K562 (cell line): ENCODE measurements at regions not wholly inside any gene's neighbourhood (a gene's known extent, or its start where the extent isn't known, plus 50 kb on each side); places are given as distances from the start of the nearest gene placed in this dataset.

ENCODE experiments used
- ATAC-seq: fragments of 200-7000 bp; cut with Tn5 transposase; 3 replicates; pipeline ENCODE4 v1.9.1; 2020; ENCODE audit warnings: moderate library complexity
- BruUV-seq: library from RNA; stranded (reverse); fragments of 400-500 nt; replicated peaks from 2 replicates; lab custom pipeline; 2021; lab: Mats Ljungman, UMichigan
- CTCF ChIA-PET: fragments of 300-600 bp; formaldehyde crosslinking; extraction: SDS; loops from one replicate; lab custom pipeline; 2021; ENCODE audit warnings: low intra/inter-chr PET ratio; lab: Yijun Ruan, JAX
- POLR2A ChIA-PET: fragments of 300-600, 350-650 bp; sonication (Branson Sonifier 250); formaldehyde crosslinking; extraction: SDS; loops from one replicate; lab custom pipeline; 2021; ENCODE audit warnings: antibody characterized with exemption, inconsistent platforms; lab: Yijun Ruan, JAX
- DNase-seq, 4 experiments: peaks; one replicate each; pipeline versions ENCODE4 v3.0.0 to v3.0.0-alpha.2; 2011 to 2018; ENCODE audit warnings: low spot score in 3 of 4, mixed read lengths in 3 of 4; ENCODE audit errors: extremely low read depth in 1 of 4
- FAIRE-seq: peaks from 2 replicates; lab custom pipeline; 2011; peaks lifted over from hg19 to GRCh38; lab: Jason Lieb, UNC
- H2AFZ ChIP-seq: 2 replicates; pipeline ENCODE4 v1.6.0; 2011; ENCODE audit warnings: low read depth, low read length, control low read depth, inconsistent platforms
- H3K27ac ChIP-seq: fragments of 200-600 bp; 3 replicates; pipeline ENCODE4 v1.8.0; 2011; ENCODE audit warnings: low read depth, mild to moderate bottlenecking, control low read depth, inconsistent platforms, low read length, moderate library complexity, mixed read lengths; ENCODE audit errors: extremely low read depth
- H3K27me3 ChIP-seq, 2 experiments: fragments of 300-600 bp in 1 of 2; 2 replicates in 1 of 2; 3 replicates in 1 of 2; pipeline versions ENCODE4 v1.6.0 to v1.8.0; 2011; ENCODE audit warnings: inconsistent platforms in 2 of 2, low read length in 2 of 2, mild to moderate bottlenecking in 1 of 2, mixed read lengths in 1 of 2, moderate library complexity in 1 of 2; ENCODE audit not compliant: control insufficient read depth in 2 of 2, insufficient read depth in 2 of 2
- H3K36me3 ChIP-seq: fragments of 300-600 bp; 3 replicates; pipeline ENCODE4 v1.8.0; 2011; ENCODE audit warnings: mild to moderate bottlenecking, low read length, inconsistent platforms; ENCODE audit not compliant: control insufficient read depth, insufficient read depth
- H3K4me1 ChIP-seq, 2 experiments: fragments of 200-600 bp in 1 of 2; replicated peaks in 1 of 2; 2 replicates in 1 of 2; 3 replicates in 1 of 2; pipeline versions ENCODE4 v1.5.1 to v1.8.0; 2011; ENCODE audit warnings: inconsistent platforms in 2 of 2, low read length in 2 of 2, mild to moderate bottlenecking in 1 of 2, mixed read lengths in 1 of 2, moderate library complexity in 1 of 2; ENCODE audit not compliant: control insufficient read depth in 2 of 2, insufficient read depth in 2 of 2
- H3K4me2 ChIP-seq: 2 replicates; pipeline ENCODE4 v1.6.1; 2011; ENCODE audit warnings: low read length, control low read depth, inconsistent platforms, mixed read lengths; ENCODE audit not compliant: insufficient read depth
- H3K4me3 ChIP-seq: fragments of 200-600 bp; sonication (generic), shearing (Covaris generic); 2 replicates; pipeline ENCODE4 v1.5.1; 2016; ENCODE audit warnings: control low read depth, inconsistent platforms
- H3K79me2 ChIP-seq: fragments of 200-600 bp; 3 replicates; pipeline ENCODE4 v1.8.0; 2011; ENCODE audit warnings: low read length, inconsistent platforms; ENCODE audit not compliant: control insufficient read depth, insufficient read depth
- H3K9ac ChIP-seq, 2 experiments: 2 replicates each; pipeline versions ENCODE4 v1.6.0 to v1.6.1; 2011; ENCODE audit warnings: low read depth in 2 of 2, low read length in 2 of 2, control low read depth in 1 of 2, inconsistent platforms in 1 of 2, mild to moderate bottlenecking in 1 of 2, mixed read lengths in 1 of 2; ENCODE audit not compliant: insufficient read depth in 1 of 2
- H3K9me1 ChIP-seq: one replicate; pipeline ENCODE4 v1.6.0; 2011; ENCODE audit warnings: inconsistent platforms, mild to moderate bottlenecking, low read length, moderate library complexity; ENCODE audit not compliant: control insufficient read depth, insufficient read depth
- H3K9me3 ChIP-seq: replicated peaks from 2 replicates; pipeline ENCODE4 v1.5.1; 2011; ENCODE audit warnings: low read depth, low read length, inconsistent platforms; ENCODE audit not compliant: control insufficient read depth, insufficient read depth
- H4K20me1 ChIP-seq: replicated peaks from 2 replicates; pipeline ENCODE4 v1.6.1; 2011; ENCODE audit warnings: low read length, inconsistent platforms, mixed read lengths; ENCODE audit not compliant: control insufficient read depth, insufficient read depth
- BRF2 ChIP-seq: IDR thresholded peaks from 3 replicates; pipeline ENCODE4 v1.6.1; 2011; ENCODE audit warnings: borderline replicate concordance, mild to moderate bottlenecking; ENCODE audit not compliant: insufficient read length, insufficient read depth
- ELF1 ChIP-seq: fragments of 200-800 bp; sonication (Bioruptor generic); IDR thresholded peaks from 2 replicates; pipeline ENCODE4 v1.6.1; 2016; ENCODE audit warnings: missing genetic modification characterization, missing compliant biosample characterization
- TAF9B ChIP-seq: fragments of 450-650 bp; IDR thresholded peaks from 2 replicates; pipeline ENCODE4 v1.6.1; 2018; ENCODE audit warnings: mild to moderate bottlenecking; ENCODE audit not compliant: partially characterized antibody
- TRIM25 ChIP-seq: fragments of 450-650 bp; IDR thresholded peaks from 2 replicates; pipeline ENCODE4 v1.7.0; 2016; ENCODE audit warnings: borderline replicate concordance
- ZNF24 ChIP-seq: fragments of 450-650 bp; IDR thresholded peaks from 2 replicates; pipeline ENCODE4 v1.6.1; 2016
- in situ Hi-C: fragments of 300-500 bp; cut with MboI; formaldehyde crosslinking; loops from 4 replicates; pipeline ENCODE4 v1.15.0; 2018; ENCODE audit warnings: inconsistent platforms, mixed read lengths
- intact Hi-C: fragments of 100-400 bp; cut with micrococcal nuclease; formaldehyde crosslinking; loops from 2 replicates; pipeline ENCODE4 v1.14.2; 2022
- TF ChIP-seq, protein P1 (sequence below): sonication (generic); formaldehyde crosslinking; IDR thresholded peaks from 2 replicates; pipeline ENCODE4 v1.8.1; 2023; ENCODE audit warnings: mild to moderate bottlenecking, missing genetic modification reagents, moderate library complexity
- TF ChIP-seq, protein P2 (sequence below): fragments of 250-450 bp; sonication (Bioruptor Pico); IDR thresholded peaks from 2 replicates; pipeline ENCODE4 v1.5.0; 2021; ENCODE audit warnings: mild to moderate bottlenecking, borderline replicate concordance

- no peak overlapping the region for H2AFZ ChIP-seq
- no TSS peak for BruUV-seq
- H3K27ac ChIP-seq = no peak overlapping the region
- in situ Hi-C loops = no loop called here
- H3K36me3 ChIP-seq = no peaks in the 10 kb centered on the region
- ChIA-PET CTCF (no interaction called here), POLR2A (no interaction called here)
- no peak overlapping the region for H3K9ac ChIP-seq
- ATAC-seq (no peak), FAIRE-seq (no peak), DNase-seq (no peak)
- no peak overlapping the region for H3K4me2 ChIP-seq
- H3K9me3 ChIP-seq = no peaks in the 10 kb centered on the region; the same call in 1 of the 2 replicates
- no peaks in the 10 kb centered on the region for H3K9me1 ChIP-seq
- TF ChIP-seq, protein P1, sequence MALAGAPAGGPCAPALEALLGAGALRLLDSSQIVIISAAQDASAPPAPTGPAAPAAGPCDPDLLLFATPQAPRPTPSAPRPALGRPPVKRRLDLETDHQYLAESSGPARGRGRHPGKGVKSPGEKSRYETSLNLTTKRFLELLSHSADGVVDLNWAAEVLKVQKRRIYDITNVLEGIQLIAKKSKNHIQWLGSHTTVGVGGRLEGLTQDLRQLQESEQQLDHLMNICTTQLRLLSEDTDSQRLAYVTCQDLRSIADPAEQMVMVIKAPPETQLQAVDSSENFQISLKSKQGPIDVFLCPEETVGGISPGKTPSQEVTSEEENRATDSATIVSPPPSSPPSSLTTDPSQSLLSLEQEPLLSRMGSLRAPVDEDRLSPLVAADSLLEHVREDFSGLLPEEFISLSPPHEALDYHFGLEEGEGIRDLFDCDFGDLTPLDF (CRISPR knock-in tag) = no peak
- TF ChIP-seq ELF1 (tag) (no peak), ZNF24 (no peak), BRF2 (no peak), TAF9B (no peak), TRIM25 (no peak)
- TF ChIP-seq, protein P2, sequence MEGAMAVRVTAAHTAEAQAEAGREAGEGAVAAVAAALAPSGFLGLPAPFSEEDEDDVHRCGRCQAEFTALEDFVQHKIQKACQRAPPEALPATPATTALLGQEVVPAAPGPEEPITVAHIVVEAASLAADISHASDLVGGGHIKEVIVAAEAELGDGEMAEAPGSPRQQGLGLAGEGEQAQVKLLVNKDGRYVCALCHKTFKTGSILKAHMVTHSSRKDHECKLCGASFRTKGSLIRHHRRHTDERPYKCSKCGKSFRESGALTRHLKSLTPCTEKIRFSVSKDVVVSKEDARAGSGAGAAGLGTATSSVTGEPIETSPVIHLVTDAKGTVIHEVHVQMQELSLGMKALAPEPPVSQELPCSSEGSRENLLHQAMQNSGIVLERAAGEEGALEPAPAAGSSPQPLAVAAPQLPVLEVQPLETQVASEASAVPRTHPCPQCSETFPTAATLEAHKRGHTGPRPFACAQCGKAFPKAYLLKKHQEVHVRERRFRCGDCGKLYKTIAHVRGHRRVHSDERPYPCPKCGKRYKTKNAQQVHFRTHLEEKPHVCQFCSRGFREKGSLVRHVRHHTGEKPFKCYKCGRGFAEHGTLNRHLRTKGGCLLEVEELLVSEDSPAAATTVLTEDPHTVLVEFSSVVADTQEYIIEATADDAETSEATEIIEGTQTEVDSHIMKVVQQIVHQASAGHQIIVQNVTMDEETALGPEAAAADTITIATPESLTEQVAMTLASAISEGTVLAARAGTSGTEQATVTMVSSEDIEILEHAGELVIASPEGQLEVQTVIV (CRISPR knock-in tag) = no peak
- H3K79me2 ChIP-seq = no peaks in the 10 kb centered on the region
- no peaks in the 10 kb centered on the region for H3K27me3 ChIP-seq
- intact Hi-C loops = no loop called here
- no peaks in the 10 kb centered on the region for H3K4me1 ChIP-seq
- H4K20me1 ChIP-seq = no peaks in the 10 kb centered on the region
- H3K4me3 ChIP-seq = no peak overlapping the region
Observed at GRCh38 chr18:41873730-41874129, 81.3 kb upstream of the PIK3C3 start.
